ENCODE measurements at regions not wholly inside any gene's neighbourhood (a gene's known extent, or its start where the extent isn't known, plus 50 kb on each side); places are given as distances from the start of the nearest gene placed in this dataset.
A peak's percentile ranks its signal among the peaks of the same experiment; 100 is the strongest.

DNA sequence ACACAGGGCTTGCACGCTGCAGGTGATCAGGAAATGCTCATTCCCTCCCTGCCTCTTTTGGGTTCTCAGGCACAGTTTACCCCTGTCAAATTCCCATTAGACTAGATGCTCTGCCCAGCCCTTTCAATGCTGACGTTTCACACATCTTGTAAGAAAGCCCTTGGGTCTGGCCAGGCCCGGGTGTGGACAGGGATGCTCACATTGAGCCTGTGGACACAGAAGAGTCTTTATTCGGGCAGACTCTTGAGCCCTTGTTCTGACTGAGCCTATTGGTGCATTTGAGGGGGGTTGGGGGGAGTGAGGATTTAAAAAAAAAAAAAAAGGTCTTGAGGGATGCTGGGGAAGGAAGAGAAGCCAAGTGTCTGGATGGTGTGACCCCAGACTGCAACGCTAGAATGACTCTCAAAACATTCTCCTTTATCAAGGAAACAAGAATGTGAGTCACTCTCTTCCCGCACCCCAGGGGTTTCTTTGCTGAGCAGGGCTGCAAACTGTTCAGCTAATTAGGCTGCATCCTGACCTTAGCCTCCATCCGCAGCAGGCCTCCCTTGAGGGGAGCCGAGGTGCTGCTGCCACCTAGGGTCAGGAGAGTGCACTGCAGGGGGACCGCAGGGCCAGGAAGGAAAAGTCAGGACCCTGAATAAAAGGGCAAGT, 53.6 kb upstream of the TMEM72 start:
- no peak overlapping the region for H3K4me3 ChIP-seq (ENCODE audit: low read depth, low read length)
- peak; percentile 39 for DNase-seq (ENCODE audit: low read depth)

DNA sequence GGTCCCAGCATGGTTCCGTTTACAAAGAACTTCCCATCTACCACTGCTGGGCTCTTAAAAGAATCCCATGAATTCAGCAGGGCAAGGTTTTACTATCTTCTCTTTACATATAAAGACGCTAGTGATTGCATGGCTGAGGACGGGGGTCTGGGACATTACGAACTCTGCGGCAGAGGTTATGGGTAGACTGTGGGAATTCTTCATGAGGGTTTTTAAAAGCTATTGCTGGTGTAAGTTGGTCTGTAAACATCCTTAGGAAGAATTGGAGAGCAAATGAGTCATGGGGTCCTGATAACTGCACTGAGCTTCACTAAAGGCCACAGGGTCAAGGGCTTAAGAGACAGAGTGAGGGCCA, 53.1 kb upstream of the TMEM72 start:
- no peak overlapping the region for H3K4me3 ChIP-seq (ENCODE audit: low read depth, low read length)
- no peak for DNase-seq (ENCODE audit: low read depth)

DNA sequence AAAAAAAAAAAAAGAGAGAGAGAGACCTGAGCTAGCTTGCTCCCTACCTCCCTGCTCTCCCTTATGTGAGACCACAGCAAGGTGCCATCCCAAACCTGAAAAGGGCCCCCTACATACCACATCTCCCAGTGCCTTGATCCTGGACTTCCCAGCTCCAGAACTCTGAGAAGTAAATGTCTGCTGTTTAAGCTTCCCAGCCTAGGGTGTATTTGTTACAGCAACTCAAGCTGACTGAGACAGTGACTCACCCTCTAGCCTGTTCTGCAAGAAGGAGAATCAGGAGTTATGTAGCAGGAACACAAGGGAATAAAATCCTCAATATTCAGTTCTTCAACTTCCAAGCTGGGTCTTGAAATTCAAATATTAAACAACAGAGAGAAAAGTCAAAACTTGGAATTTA, 52.1 kb upstream of the TMEM72 start:
- no peak for DNase-seq (ENCODE audit: low read depth)
- no peak overlapping the region for H3K4me3 ChIP-seq (ENCODE audit: low read depth, low read length)

DNA sequence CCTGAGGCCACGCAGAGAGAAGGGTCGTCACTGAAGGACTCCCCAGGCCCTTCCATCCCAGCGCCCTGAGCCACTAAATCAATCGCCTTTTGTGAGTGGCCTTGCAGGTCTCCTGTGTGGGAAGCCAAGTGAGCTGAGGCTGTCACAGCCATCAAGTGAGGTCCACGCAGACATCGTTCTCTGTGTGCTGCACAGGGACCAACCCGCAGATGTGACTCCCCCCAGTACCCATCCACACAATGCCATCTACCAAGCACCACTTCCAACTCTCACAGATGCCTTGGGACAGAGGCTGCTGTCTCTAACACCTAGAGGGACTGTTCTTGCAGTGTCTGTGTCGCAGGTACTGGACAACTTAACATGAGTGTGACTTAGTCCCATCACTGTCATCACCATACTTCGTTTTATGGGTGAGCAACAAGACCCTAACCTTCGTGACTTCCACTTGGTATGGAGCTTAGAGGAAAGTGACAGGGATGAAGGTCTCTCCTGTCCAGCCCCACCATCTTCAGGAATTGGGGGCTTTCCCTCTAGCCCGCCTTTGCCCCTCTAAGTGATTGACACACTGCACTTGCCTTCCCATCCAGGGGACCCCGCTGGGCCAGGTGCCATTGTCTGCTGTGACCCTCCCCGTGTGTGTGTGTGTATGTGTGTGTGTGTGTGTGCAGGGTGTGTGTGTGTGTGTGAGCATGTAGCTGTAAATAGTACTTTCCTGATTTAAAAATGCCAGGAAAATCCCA, 51.4 kb upstream of the TMEM72 start:
- DNase-seq (ENCODE audit: low read depth) = no peak
- H3K4me3 ChIP-seq (ENCODE audit: low read depth, low read length) = no peak overlapping the region

DNA sequence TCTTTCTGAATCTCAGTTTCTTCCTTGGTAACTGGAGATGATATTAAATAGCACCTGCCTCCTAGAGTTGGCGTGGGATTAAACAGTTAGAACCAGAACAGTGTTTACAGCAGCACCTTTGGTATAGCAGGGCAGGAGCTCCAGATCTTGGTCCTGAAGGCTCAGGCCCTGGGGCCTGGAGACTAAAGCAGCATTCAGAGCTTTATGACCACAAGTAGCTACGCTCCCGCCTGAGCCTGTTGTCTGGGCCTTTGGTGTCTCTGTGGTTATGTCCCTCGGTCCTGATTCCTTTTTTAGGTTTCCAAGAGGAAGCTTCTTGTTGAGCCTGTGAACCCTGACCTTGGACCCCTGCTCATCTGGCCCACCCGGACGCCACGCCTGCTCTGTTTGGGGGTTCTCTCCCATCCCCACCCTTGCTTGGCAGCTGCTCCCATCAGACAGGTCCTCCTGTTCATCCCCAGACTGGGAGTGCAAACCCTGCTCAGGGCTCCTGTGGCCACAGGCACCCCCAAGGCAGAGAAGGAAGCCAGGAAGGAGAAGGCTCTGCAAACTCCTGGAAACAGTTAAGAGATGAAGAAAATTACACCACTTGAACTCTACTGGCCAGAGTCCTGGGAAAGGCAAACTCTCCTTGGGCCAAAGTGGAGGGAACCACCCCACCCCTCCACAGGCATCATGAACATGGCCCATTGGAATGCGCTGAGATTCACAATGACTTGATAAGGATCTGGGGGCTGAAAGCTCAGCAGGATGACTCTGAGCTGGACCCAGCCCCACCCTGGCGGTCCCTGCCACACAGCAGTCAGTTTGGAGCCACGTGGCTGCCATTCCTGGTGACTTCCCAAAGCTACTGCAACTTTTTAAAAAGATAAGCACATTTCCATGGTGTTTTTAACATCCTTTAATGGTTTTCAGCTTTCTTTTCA, 50.1 kb upstream of the TMEM72 start:
- no peak for DNase-seq (ENCODE audit: low read depth)
- H3K4me3 ChIP-seq (ENCODE audit: low read depth, low read length) = no peak overlapping the region

Data from skeletal muscle cell (primary cell).